Body of pancreas (tissue), 4 donors: ENCODE measurements at regions not wholly inside any gene's neighbourhood (a gene's known extent, or its start where the extent isn't known, plus 50 kb on each side); places are given as distances from the start of the nearest gene placed in this dataset.

Experiments used
- ATAC-seq: fragments of 150-250 bp; one replicate; pipeline ENCODE4 v1.9.1; 2016
- DNase-seq, 4 donors: peaks; one replicate each; pipeline ENCODE4 v3.0.0-alpha.2; 2019
- H3K27ac ChIP-seq, 4 donors: fragments of 200-600 bp; sonication (generic); 1 replicate in 3 of 4; 2 replicates in 1 of 4; pipeline versions ENCODE4 v1.5.1 to v1.6.1; 2016 to 2019; ENCODE audit warnings: mild to moderate bottlenecking in 1 of 4, mixed read lengths in 1 of 4, moderate library complexity in 1 of 4
- H3K27me3 ChIP-seq, 2 donors: fragments of 200-600 bp; sonication (generic); one replicate each; pipeline ENCODE4 v1.6.0; 2016; ENCODE audit warnings: mild to moderate bottlenecking in 1 of 2
- H3K36me3 ChIP-seq, 2 donors: fragments of 200-600 bp; sonication (generic); replicated peaks in 1 of 2; 2 replicates each; pipeline ENCODE4 v1.5.1; 2016; ENCODE audit warnings: low read depth in 2 of 2; ENCODE audit not compliant: insufficient read depth in 1 of 2
- H3K4me1 ChIP-seq: fragments of 200-600 bp; sonication (generic); one replicate; pipeline ENCODE4 v1.6.0; 2016
- H3K4me3 ChIP-seq, 2 donors: fragments of 200-600 bp; sonication (generic); 1 replicate in 1 of 2; 2 replicates in 1 of 2; pipeline ENCODE4 v1.5.1; 2016 to 2019
- H3K9me3 ChIP-seq, 3 donors: fragments of 200-600 bp; sonication (generic); 1 replicate in 2 of 3; 2 replicates in 1 of 3; pipeline ENCODE4 v1.5.1; 2016
- POLR2A ChIP-seq, 3 donors: fragments of 450-650 bp; IDR thresholded peaks; one replicate each; pipeline ENCODE4 v1.6.1; 2016; ENCODE audit warnings: antibody characterized with exemption in 3 of 3, mild to moderate bottlenecking in 2 of 3
- WGBS, 2 donors: methylation state at CpG; one replicate each; pipeline ENCODE4 v1.1.5; 2017; 5-methylcytosine and 5-hydroxymethylcytosine counted together
- intact Hi-C: fragments of 100-400 bp; cut with DNase I; formaldehyde crosslinking; loops from one replicate; pipeline ENCODE4 v1.15.1; 2023
- TF ChIP-seq, protein P1 (sequence below), 7 experiments: fragments of 450-650 bp in 4 of 7; fragments of 200-600 bp in 3 of 7; sonication (generic) in 3 of 7; IDR thresholded peaks; one replicate each; pipeline ENCODE4 v1.5.1; 2016 to 2019; ENCODE audit warnings: antibody characterized with exemption in 7 of 7

- H3K9me3 ChIP-seq: no peaks in the 10 kb centered on the region
- 54 to 55% methylated on average over 6 of the region's 6 CpGs for WGBS, 2 donors
These were observed 475.2 kb upstream of the IL12A start for GRCh38 chr3:159513444-159513843.

DNA sequence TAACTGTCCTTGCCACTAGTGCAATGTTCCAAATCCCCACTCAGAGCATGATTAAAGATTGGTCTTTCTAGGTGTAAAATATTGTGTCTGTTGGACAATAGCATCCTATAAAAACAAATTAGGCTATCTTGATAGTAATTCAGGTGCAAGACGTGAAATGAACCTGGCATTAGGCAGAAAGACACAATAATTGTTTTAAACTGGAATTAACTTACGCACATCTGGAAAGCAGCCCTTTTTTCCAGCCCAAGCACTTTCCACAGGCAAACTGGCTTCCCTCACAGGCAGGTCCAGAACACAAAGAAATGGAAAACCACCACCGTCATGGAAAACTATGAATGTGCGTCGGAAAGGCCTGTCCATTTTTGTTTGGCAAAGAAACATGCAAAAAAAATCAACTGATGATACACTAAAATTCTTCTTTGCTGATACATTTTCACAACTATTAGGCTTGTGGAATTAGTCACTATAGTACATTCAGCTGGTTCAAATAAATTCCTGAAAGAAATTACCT is 474.7 kb upstream of the IL12A start:
- Histone ChIP-seq H3K4me1 (no peaks in the 10 kb centered on the region), H3K36me3 (no peaks in the 10 kb centered on the region), H3K9me3 (no peaks in the 10 kb centered on the region), H3K4me3 (no peak overlapping the region), H3K27me3 (no peaks in the 10 kb centered on the region), H3K27ac (no peak overlapping the region)
- WGBS, 2 donors: 71 to 78% methylated on average over 5 of the region's 5 CpGs
- no peak for TF ChIP-seq POLR2A (IDR thresholded peaks at IDR 0.05)
- TF ChIP-seq, protein P1, sequence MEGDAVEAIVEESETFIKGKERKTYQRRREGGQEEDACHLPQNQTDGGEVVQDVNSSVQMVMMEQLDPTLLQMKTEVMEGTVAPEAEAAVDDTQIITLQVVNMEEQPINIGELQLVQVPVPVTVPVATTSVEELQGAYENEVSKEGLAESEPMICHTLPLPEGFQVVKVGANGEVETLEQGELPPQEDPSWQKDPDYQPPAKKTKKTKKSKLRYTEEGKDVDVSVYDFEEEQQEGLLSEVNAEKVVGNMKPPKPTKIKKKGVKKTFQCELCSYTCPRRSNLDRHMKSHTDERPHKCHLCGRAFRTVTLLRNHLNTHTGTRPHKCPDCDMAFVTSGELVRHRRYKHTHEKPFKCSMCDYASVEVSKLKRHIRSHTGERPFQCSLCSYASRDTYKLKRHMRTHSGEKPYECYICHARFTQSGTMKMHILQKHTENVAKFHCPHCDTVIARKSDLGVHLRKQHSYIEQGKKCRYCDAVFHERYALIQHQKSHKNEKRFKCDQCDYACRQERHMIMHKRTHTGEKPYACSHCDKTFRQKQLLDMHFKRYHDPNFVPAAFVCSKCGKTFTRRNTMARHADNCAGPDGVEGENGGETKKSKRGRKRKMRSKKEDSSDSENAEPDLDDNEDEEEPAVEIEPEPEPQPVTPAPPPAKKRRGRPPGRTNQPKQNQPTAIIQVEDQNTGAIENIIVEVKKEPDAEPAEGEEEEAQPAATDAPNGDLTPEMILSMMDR (IDR thresholded peaks at IDR 0.05): no peak
- ATAC-seq (no peak), DNase-seq (no peak)
- intact Hi-C loops: no loop called here

More at GRCh38 chr3:159513444-159513843, 475.2 kb upstream of the IL12A start:
- TF ChIP-seq, protein P1 (IDR thresholded peaks at IDR 0.05): no peak
- no peak for TF ChIP-seq POLR2A (IDR thresholded peaks at IDR 0.05)
- no peaks in the 10 kb centered on the region for H3K27me3 ChIP-seq
- intact Hi-C loops: no loop called here
- H3K4me3 ChIP-seq: no peak overlapping the region
- DNase-seq (no peak), ATAC-seq (no peak)
- no peaks in the 10 kb centered on the region for H3K36me3 ChIP-seq
- H3K4me1 ChIP-seq: no peaks in the 10 kb centered on the region
- no peak overlapping the region for H3K27ac ChIP-seq

DNA sequence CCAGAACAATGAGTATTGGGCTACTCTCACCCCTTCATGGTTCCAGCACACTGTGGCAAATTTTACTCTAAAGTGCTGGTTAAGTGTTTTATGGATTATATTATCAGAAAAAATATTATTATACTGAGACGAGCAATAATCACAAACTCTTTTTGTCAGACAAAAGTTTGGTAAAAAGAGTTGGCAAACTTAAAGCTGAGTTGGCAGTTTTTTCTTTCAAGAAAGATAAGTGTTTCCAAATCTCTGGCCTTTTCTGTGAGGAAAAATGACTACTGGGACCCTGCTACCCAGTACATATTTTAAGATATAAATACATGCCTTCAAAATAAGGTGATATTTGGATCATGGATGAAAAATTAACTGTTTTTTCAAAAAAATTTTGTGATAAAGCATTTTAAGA is 471.5 kb upstream of the IL12A start:
- no peak for TF ChIP-seq POLR2A (IDR thresholded peaks at IDR 0.05)
- TF ChIP-seq, protein P1 (IDR thresholded peaks at IDR 0.05): no peak
- Histone ChIP-seq H3K4me1 (no peaks in the 10 kb centered on the region), H3K9me3 (no peaks in the 10 kb centered on the region), H3K36me3 (no peaks in the 10 kb centered on the region), H3K27me3 (no peaks in the 10 kb centered on the region), H3K27ac (no peak overlapping the region), H3K4me3 (no peak overlapping the region)
- ATAC-seq (no peak), DNase-seq (no peak)
- intact Hi-C loops: no loop called here
- 45 to 51% methylated on average over 1 of the region's 1 CpG for WGBS, 2 donors

DNA sequence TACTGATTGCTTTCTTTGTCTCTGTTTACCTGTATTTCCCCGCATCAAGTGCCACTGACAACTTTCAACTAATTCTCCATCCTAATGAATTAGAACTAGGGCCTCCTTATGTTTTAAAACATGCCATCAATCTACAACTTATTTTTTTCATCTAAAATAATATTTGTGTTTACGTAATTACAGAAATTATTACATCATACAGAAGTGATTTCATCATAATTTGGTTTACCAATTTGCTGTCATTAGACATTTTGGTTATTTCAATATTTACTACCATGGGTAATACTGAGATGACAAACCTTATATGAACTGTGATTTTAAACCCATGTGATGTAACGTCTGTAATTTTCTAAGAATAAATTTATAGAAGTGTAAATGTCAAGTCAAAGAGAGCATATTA is 468.0 kb upstream of the IL12A start:
- no peak for DNase-seq
- ATAC-seq: no peak
- Histone ChIP-seq H3K4me3 (no peak overlapping the region), H3K27ac (no peak overlapping the region), H3K27me3 (no peaks in the 10 kb centered on the region), H3K9me3 (no peaks in the 10 kb centered on the region), H3K4me1 (no peaks in the 10 kb centered on the region), H3K36me3 (no peaks in the 10 kb centered on the region)
- TF ChIP-seq, protein P1 (IDR thresholded peaks at IDR 0.05): no peak
- TF ChIP-seq POLR2A (IDR thresholded peaks at IDR 0.05): no peak
- WGBS, 2 donors: 56 to 60% methylated on average over 3 of the region's 3 CpGs
- intact Hi-C loops: no loop called here

GRCh38 chr3:159522276-159522675 is 466.4 kb upstream of the IL12A start:
- Histone ChIP-seq H3K36me3 (no peaks in the 10 kb centered on the region), H3K4me3 (no peak overlapping the region), H3K4me1 (no peaks in the 10 kb centered on the region), H3K27me3 (no peaks in the 10 kb centered on the region), H3K9me3 (no peaks in the 10 kb centered on the region), H3K27ac (no peak overlapping the region)
- ATAC-seq: no peak
- no peak for TF ChIP-seq POLR2A (IDR thresholded peaks at IDR 0.05)
- TF ChIP-seq, protein P1 (IDR thresholded peaks at IDR 0.05): no peak
- no peak for DNase-seq
- intact Hi-C loops: no loop called here
- WGBS, 2 donors: 72 to 77% methylated on average over 3 of the region's 3 CpGs
